Upper lobe of left lung (tissue), 6 donors: ENCODE measurements at regions not wholly inside any gene's neighbourhood (a gene's known extent, or its start where the extent isn't known, plus 50 kb on each side); places are given as distances from the start of the nearest gene placed in this dataset.

ENCODE experiments used
- ATAC-seq, 2 donors: fragments of 200-7000 bp; cut with Tn5 transposase; one replicate each; pipeline ENCODE4 v1.9.1; 2022; ENCODE audit warnings: mild to moderate bottlenecking in 2 of 2, moderate library complexity in 2 of 2; ENCODE audit not compliant: low FRiP score in 2 of 2
- DNase-seq, 2 donors: peaks; one replicate each; pipeline ENCODE4 v3.0.0-alpha.2; 2019 to 2020
- H3K27ac ChIP-seq, 4 donors: fragments of 200-600 bp; sonication (generic); one replicate each; pipeline ENCODE4 v1.5.1; 2016 to 2019
- H3K27me3 ChIP-seq, 4 donors: fragments of 200-600 bp; sonication (generic); one replicate each; pipeline ENCODE4 v1.5.1; 2017 to 2019
- H3K36me3 ChIP-seq, 4 donors: fragments of 200-600 bp; sonication (generic); one replicate each; pipeline ENCODE4 v1.5.1; 2016 to 2019
- H3K4me1 ChIP-seq, 4 donors: fragments of 200-600 bp; sonication (generic); one replicate each; pipeline ENCODE4 v1.5.1; 2018 to 2019
- H3K4me3 ChIP-seq, 4 donors: fragments of 200-600 bp; sonication (generic); one replicate each; pipeline ENCODE4 v1.5.1; 2017 to 2019; ENCODE audit warnings: mild to moderate bottlenecking in 2 of 4, moderate library complexity in 1 of 4
- H3K9me3 ChIP-seq, 4 donors: fragments of 200-600 bp; sonication (generic); one replicate each; pipeline ENCODE4 v1.5.1; 2018 to 2019
- CTCF ChIP-seq, 6 experiments: fragments of 450-650 bp in 4 of 6; fragments of 200-600 bp in 2 of 6; sonication (generic) in 2 of 6; IDR thresholded peaks; one replicate each; pipeline ENCODE4 v1.5.1; 2016 to 2019; ENCODE audit warnings: antibody characterized with exemption in 6 of 6
- EP300 ChIP-seq, 4 donors: sonication (generic); formaldehyde crosslinking; IDR thresholded peaks; one replicate each; pipeline ENCODE4 v1.5.1; 2017; ENCODE audit warnings: antibody characterized with exemption in 4 of 4, control low read depth in 2 of 4
- POLR2A ChIP-seq, 4 donors: fragments of 450-650 bp; IDR thresholded peaks; one replicate each; pipeline ENCODE4 v1.5.1; 2016 to 2017; ENCODE audit warnings: antibody characterized with exemption in 4 of 4, mild to moderate bottlenecking in 2 of 4
- POLR2AphosphoS5 ChIP-seq, 2 donors: sonication (generic); formaldehyde crosslinking; IDR thresholded peaks; one replicate each; pipeline ENCODE4 v1.5.1; 2017; ENCODE audit warnings: antibody characterized with exemption in 2 of 2
- WGBS, 2 donors: methylation state at CpG; one replicate each; pipeline ENCODE4 v1.1.5; 2017 to 2018; 5-methylcytosine and 5-hydroxymethylcytosine counted together
- donor health status: DM: no; HTN: no; CAD: no; lungs with moderate emphysema.
- donor health status: DM: no; HTN: yes; CAD: no; lungs with severe emphysema.

GRCh38 chr2:8019934-8020333 lies 661.9 kb upstream of the ID2 start:
- no peak overlapping the region for H3K4me3 ChIP-seq
- no peaks in the 10 kb centered on the region for H3K36me3 ChIP-seq
- WGBS, 2 donors: 89 to 100% methylated on average over 5 to 8 of the region's 8 CpGs
- ATAC-seq (no peak), DNase-seq (no peak)
- no peak overlapping the region for H3K27ac ChIP-seq
- H3K9me3 ChIP-seq: no peaks in the 10 kb centered on the region
- no peaks in the 10 kb centered on the region for H3K4me1 ChIP-seq
- no peaks in the 10 kb centered on the region for H3K27me3 ChIP-seq
- TF ChIP-seq POLR2AphosphoS5 (IDR thresholded peaks at IDR 0.05) (no peak), EP300 (IDR thresholded peaks at IDR 0.05) (no peak), CTCF (IDR thresholded peaks at IDR 0.05) (no peak), POLR2A (IDR thresholded peaks at IDR 0.05) (no peak)

- DNase-seq (no peak), ATAC-seq (no peak)
- TF ChIP-seq POLR2A (IDR thresholded peaks at IDR 0.05): no peak
- TF ChIP-seq EP300 (IDR thresholded peaks at IDR 0.05): no peak
- TF ChIP-seq POLR2AphosphoS5 (IDR thresholded peaks at IDR 0.05): no peak
- TF ChIP-seq CTCF (IDR thresholded peaks at IDR 0.05): no peak
- no peaks in the 10 kb centered on the region for H3K4me1 ChIP-seq
- WGBS, 2 donors: 66 to 75% methylated on average over 2 of the region's 2 CpGs
- no peaks in the 10 kb centered on the region for H3K36me3 ChIP-seq
- no peaks in the 10 kb centered on the region for H3K9me3 ChIP-seq
- no peaks in the 10 kb centered on the region for H3K27me3 ChIP-seq
- H3K27ac ChIP-seq: no peak overlapping the region
- no peak overlapping the region for H3K4me3 ChIP-seq
These were observed 659.9 kb upstream of the ID2 start for GRCh38 chr2:8021921-8022320.

- Histone ChIP-seq H3K36me3 (no peaks in the 10 kb centered on the region), H3K27me3 (no peaks in the 10 kb centered on the region), H3K27ac (no peak overlapping the region), H3K9me3 (no peaks in the 10 kb centered on the region), H3K4me3 (no peak overlapping the region), H3K4me1 (no peaks in the 10 kb centered on the region)
- TF ChIP-seq POLR2AphosphoS5 (IDR thresholded peaks at IDR 0.05): no peak
- no peak for TF ChIP-seq POLR2A (IDR thresholded peaks at IDR 0.05)
- DNase-seq (peak in 1 of 2 donors; percentile 38), ATAC-seq (peak in 1 of 2 donors; percentile 59)
- WGBS, 2 donors: 66% methylated on average over 9 of the region's 9 CpGs
These were observed 658.8 kb upstream of the ID2 start for GRCh38 chr2:8022908-8023640.

- WGBS, 2 donors: 91 to 93% methylated on average over 8 of the region's 8 CpGs
- no peak for TF ChIP-seq CTCF (IDR thresholded peaks at IDR 0.05)
- no peak for TF ChIP-seq POLR2AphosphoS5 (IDR thresholded peaks at IDR 0.05)
- TF ChIP-seq EP300 (IDR thresholded peaks at IDR 0.05): no peak
- no peak for TF ChIP-seq POLR2A (IDR thresholded peaks at IDR 0.05)
- no peak for ATAC-seq
These were observed 657.4 kb upstream of the ID2 start for GRCh38 chr2:8024506-8024905.

GRCh38 chr2:8026381-8026780 lies 655.5 kb upstream of the ID2 start:
- Histone ChIP-seq H3K27ac (no peak overlapping the region), H3K9me3 (no peaks in the 10 kb centered on the region), H3K4me3 (no peak overlapping the region), H3K4me1 (no peaks in the 10 kb centered on the region), H3K27me3 (no peaks in the 10 kb centered on the region), H3K36me3 (no peaks in the 10 kb centered on the region)
- 94 to 95% methylated on average over 4 of the region's 4 CpGs for WGBS, 2 donors
- ATAC-seq (no peak), DNase-seq (no peak)
- TF ChIP-seq EP300 (IDR thresholded peaks at IDR 0.05): no peak
- TF ChIP-seq POLR2AphosphoS5 (IDR thresholded peaks at IDR 0.05): no peak
- TF ChIP-seq CTCF (IDR thresholded peaks at IDR 0.05): no peak
- TF ChIP-seq POLR2A (IDR thresholded peaks at IDR 0.05): no peak

More at GRCh38 chr2:8024506-8024905, 657.4 kb upstream of the ID2 start:
- no peaks in the 10 kb centered on the region for H3K9me3 ChIP-seq
- no peaks in the 10 kb centered on the region for H3K4me1 ChIP-seq
- H3K27ac ChIP-seq: no peak overlapping the region
- H3K36me3 ChIP-seq: no peaks in the 10 kb centered on the region
- H3K4me3 ChIP-seq: no peak overlapping the region
- no peak for DNase-seq
- H3K27me3 ChIP-seq: no peaks in the 10 kb centered on the region
